NCI-H1105 treated with DMSO at 0.1 percent for 48 hours (cell line): ENCODE measurements at regions not wholly inside any gene's neighbourhood (a gene's known extent, or its start where the extent isn't known, plus 50 kb on each side); places are given as distances from the start of the nearest gene placed in this dataset.

Experiments
- DNase-seq: peaks from one replicate; lab custom pipeline; 2025; lab: John Stamatoyannopoulos, UW

GRCh38 chr22:34902335-34902734 lies 163.6 kb upstream of the ISX start:
- DNase-seq: no peak

- DNase-seq: no peak
Measured at GRCh38 chr22:34903416-34903815, 162.5 kb upstream of the ISX start.

- DNase-seq: no peak
Measured at GRCh38 chr22:34904486-34904885, 161.5 kb upstream of the ISX start.

GRCh38 chr22:34913826-34914225 lies 152.1 kb upstream of the ISX start:
- DNase-seq: no peak

DNA sequence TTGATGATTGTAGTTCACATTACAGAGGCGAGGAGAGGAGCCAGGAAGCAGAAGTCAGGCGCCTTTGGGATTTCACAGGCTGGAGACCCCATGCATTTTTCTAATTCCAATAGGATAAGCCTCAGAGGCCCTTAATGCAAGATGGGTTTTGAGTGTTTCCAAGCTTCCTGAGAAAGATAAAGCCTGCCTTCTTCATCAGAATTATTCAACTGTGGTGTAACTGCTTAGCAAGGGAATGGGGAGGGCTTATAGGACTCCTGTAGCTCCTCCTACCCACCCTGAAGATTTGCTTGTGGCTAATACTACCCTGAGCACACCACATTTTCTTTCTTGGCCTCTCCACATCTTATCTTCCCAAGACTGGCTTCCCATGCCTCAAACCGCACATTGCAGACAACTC lies 151.1 kb upstream of the ISX start:
- DNase-seq: no peak

- DNase-seq: no peak
Measured at GRCh38 chr22:34917239-34917638, 148.7 kb upstream of the ISX start.

DNA sequence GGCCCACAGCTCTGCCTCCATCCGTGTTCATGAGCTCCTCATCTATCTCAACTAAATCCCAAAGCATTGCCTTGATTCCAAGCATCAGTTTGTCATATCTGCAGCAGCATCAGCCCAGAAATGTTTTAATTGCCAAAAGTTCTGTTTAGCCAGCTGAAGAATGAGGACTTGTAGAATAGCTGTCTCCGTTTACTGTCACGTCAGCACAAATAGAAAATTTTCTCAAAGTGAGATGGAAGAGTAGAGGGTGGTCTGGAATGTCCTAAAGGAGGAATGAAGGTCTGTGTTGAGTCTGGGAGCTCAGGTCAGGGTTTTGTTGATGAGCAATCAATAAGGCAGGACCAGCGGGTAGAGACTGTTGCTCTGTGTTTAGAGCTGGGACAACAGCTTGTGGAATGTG lies 134.9 kb upstream of the ISX start:
- no peak for DNase-seq

- no peak for DNase-seq
Measured at GRCh38 chr22:34934261-34934660, 131.7 kb upstream of the ISX start.

DNA sequence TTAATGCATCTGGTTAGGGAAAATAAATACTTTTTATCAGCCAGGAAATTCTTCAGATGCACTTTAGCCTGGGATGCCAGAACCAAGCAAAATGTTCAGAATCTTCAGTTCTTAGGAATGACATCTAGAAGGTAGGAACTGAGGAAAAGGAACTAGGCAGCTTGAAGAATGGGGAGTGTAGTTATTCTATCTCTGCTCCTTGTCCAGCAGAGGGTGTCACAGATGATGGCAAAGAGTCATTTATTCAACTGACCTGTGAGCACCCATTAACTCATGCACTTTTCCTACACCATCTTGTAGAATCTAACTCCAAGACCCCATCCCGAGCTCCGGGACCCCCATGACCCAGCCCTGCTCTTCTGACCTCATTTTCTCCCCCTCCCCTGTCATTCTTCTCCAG lies 122.1 kb upstream of the ISX start:
- DNase-seq: no peak

GRCh38 chr22:34946339-34946985 lies 119.5 kb upstream of the ISX start:
- no peak for DNase-seq

GRCh38 chr22:34950489-34950888 lies 115.5 kb upstream of the ISX start:
- DNase-seq: no peak

GRCh38 chr22:34951212-34951611 lies 114.7 kb upstream of the ISX start:
- no peak for DNase-seq

GRCh38 chr22:34960005-34960404 lies 106.0 kb upstream of the ISX start:
- DNase-seq: no peak

DNA sequence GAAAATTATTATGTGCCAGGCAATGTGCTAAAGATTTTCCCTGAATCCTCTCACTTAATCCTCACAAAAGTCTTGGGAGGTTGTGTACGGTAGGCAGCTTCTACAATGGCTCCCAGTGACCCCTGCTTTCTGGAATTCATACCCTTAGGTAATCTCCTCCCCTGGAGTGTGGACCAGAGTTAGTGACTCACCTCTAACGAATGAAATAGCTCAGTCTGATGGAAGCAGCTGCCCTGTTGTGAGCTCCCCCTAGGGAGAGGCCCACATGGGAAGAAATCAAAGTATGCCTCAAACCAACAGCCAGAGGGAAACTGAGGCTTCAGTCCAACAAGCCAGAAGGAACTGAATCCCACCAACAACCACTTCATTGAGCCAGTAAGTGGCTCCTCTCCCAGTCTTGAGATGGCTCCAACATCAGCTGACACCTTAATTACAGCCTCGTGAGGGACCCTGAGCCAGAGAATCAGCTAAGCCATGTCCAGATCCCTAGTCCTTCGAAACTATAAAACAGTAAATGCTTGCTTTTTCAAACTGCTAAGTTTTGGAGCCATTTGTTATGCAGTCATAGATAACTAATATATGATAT lies 98.9 kb upstream of the ISX start:
- no peak for DNase-seq

DNA sequence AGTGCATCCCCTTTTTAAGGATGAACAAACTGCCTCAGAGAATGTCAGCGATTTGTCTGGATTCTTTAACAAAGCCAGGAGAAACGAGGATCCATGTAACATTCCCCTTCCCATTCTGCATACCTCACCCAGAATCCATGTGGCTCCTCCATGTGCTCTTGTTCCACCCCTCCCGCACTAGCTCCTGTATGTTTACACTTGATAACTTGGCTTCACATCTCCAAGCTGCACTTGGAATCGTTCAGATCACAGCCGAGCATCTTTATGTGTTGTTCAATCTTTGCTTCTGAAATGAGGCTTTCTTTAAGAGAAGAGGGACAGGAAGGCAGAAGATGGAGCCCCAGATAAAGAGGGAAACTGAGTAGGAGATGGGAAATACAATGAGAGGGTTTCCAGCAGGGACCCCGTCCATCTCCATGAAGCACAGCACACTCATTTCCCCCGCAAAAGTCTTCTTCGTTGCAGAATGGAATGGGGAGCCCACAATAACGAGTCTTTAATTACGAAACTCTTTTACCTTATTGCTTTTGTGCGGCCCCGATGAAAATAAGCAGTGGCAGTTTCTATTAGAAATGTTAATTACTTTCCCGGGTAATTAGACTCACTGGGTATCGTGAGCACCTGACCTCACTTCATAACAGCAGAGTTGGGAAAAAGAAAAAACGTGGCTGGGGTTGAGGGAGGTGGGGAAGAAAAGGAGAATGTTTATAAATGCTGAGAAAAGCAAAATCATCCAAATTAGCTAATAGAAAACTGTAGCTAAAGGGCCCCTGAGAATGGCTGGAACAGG lies 96.8 kb upstream of the ISX start:
- no peak for DNase-seq

GRCh38 chr22:34971456-34971855 lies 94.5 kb upstream of the ISX start:
- DNase-seq: peak; percentile 0

DNA sequence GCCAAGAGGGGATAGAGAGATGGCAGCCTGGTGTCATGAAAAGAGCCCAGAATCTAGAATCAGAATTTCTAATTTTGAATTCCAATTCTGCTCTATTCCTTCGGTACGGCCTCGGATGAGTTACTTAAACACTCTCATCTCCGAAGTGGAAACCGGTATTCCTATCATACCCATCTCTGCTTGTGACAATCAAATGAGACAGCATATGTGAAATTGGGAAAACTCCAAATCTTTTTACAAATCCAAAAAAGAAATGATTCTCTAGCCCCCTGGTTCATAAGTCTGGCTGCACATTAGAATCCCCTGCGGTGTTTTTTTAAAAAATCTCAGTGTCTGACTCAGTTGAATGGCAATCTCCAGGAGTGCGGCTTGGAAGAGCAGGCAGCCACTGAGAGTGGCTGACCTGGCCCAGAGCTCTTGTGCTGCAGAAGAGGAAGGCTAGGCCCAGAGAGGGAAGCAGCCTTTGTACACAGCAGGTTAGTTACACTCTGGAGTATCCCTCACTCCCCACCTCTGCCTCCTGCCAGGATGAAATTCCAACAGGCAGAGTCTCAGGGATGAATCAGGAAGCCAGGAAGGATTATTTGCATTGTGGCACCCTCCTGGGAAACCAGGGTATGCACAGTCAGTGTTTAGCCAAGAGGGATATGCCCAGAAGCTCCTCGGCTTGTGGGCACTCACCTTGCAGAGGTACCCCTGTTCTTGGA lies 93.6 kb upstream of the ISX start:
- no peak for DNase-seq

GRCh38 chr22:34973016-34973415 lies 92.9 kb upstream of the ISX start:
- no peak for DNase-seq

DNA sequence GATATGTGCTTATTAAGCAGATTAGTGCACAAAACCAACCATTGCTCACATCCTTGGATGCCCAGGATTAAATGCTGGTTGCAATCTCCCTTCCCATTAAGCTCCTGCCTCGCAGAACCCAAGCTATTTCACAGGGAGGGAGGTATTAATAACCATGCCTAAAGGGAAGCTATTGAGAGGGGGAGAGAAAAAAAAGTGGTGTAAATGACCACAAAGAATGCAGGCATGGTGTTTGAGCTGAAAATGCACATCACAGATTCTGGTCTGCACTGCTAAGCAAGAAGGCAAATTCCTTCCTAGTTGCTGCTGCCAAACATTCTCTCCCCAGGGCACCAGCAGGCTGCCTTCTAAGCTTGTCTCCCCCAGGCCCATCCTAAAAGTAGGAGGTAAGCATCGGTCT lies 92.0 kb upstream of the ISX start:
- no peak for DNase-seq

- no peak for DNase-seq
Measured at GRCh38 chr22:34975721-34976120, 90.2 kb upstream of the ISX start.

DNA sequence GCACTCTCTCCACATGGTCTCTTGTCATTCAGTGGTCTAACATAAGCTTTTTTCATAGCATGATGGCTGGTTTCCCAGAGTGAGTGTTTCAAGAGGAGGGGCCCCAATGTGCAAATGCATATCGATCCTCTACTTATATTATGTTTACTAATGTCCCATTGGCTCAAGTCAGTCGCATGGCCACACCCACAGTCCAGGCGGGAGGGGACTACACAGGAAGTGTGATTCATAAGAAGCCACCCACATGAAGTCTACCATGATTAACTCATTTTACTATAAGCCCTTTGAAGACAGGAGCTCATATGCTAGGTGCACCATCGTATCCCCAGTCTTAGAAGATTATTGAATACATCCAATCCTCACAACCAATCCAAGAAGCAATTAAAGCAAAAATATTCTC lies 89.5 kb upstream of the ISX start:
- no peak for DNase-seq

- no peak for DNase-seq
Measured at GRCh38 chr22:34976886-34977285, 89.1 kb upstream of the ISX start.

- no peak for DNase-seq
Measured at GRCh38 chr22:34986523-34986922, 79.4 kb upstream of the ISX start.
